ENCODE measurements at regions not wholly inside any gene's neighbourhood (a gene's known extent, or its start where the extent isn't known, plus 50 kb on each side); places are given as distances from the start of the nearest gene placed in this dataset.

DNA sequence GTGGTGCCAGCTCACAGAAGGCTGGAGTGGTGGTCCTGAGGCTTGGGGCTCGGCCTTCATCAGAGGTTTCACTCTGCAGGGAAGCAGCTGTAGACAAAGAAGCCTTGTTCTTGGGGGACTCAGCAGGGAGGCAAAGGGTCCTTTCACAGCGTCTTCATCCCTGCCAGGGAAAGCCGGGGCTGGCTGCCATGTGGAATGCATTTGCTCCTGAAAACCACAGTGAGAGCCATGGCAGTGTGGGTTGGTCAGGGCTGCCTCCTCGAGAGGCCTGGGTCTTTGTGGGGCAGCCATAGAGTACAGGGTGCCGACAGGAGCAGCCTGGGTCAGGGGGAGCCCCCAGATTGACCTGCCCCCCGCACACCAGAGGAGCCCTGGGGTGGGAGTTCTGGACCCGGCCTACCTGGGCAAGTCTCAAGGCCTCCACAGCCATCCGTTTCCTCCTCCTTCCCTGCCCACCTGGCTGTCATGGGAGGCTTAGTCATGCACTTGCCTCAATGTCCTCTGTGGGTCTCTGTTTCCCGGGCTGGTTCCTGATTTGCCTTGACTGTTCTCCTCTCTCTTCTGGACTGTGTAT lies 144.0 kb downstream of the CDC5L start:
- DNase-seq (ENCODE audit: low spot score): peak; percentile 54

- no peak for DNase-seq (ENCODE audit: low spot score)
These were observed 145.9 kb downstream of the CDC5L start for GRCh38 chr6:44533421-44533820.

DNA sequence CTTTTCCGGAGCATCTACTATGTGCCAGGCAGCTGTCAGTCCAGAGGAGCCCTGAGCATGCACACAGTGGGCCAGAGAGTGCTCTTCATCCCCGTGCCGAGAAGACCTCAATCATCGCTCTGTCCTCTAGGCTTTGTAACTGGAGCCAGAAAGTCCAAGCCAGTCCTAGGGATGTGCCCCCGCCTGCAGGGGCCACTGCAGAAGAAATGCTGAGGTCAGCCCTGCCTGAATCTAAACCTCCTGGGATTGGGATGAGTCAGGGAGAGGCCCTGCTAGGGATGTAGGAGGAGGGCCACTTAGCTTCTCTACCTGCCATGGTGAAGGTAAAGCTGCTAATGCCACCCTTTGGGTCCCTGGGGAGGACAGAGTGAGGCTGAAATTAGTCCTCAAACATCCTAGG lies 146.8 kb downstream of the CDC5L start:
- DNase-seq (ENCODE audit: low spot score): no peak

DNA sequence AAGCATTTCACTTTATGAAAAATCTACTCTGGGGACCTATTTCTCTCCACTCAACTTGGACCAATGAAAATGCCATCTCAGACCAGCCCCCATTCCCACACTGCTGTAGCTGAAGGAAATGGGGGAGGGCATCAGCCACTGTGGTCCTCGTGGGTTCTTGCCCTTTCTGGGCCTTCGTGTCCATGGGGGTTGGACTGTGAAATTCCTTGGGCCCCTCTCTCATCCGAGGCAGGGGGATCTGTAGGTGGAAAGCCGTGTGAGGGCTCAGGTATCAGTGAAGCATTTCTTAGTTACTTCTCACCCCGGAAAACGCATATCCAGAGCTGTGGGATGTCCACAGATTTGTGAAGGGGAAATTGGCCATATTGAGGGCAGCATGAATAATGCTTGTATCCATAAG lies 147.9 kb downstream of the CDC5L start:
- DNase-seq (ENCODE audit: low spot score): no peak

DNA sequence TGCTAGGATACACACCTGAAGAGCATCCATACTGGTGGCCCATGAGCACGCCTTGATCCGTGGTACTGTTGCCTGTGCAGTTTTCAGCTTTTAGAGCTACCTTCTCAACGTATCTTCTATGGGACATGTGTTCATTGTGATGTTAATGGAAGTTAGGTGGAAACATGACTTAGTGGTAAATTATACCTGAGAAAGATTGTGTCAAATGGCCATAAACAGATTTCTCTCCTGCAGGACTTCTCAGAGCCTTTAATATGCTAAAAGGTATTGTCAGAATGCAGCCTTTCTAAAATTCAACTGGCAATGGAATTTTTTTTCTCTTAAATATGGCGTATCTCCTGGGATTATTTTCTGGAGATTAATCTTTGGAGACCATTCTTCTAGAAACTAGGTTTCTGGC lies 148.5 kb downstream of the CDC5L start:
- no peak for DNase-seq (ENCODE audit: low spot score)

GRCh38 chr6:44537306-44538049 lies 150.0 kb downstream of the CDC5L start:
- DNase-seq (ENCODE audit: low spot score): no peak

GRCh38 chr6:44538131-44538806 lies 150.8 kb downstream of the CDC5L start:
- DNase-seq (ENCODE audit: low spot score): no peak

GRCh38 chr6:44538807-44539201 lies 151.3 kb downstream of the CDC5L start:
- DNase-seq (ENCODE audit: low spot score): no peak

- no peak for DNase-seq (ENCODE audit: low spot score)
These were observed 152.3 kb downstream of the CDC5L start for GRCh38 chr6:44539701-44540355.

DNA sequence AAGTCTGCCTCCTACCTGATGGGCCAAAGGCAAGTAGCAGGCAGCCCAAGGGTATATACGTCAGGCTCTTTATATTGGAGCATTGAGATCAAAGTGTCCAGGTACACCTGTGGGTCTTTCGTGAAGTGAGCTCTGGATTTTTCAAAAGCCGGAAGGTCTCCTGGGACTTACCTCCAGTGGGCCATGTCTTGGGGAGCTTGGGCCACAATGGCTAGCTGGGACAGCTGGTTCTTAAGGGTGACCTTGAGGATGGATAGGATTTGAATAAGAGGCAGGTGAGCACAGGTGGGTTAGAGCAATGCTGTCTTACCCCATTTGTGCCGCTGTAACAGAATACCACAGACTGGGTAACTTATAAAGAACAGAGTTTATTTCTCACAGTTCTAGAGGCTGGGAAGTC lies 153.4 kb downstream of the CDC5L start:
- DNase-seq (ENCODE audit: low spot score): no peak

GRCh38 chr6:44542401-44543116 lies 155.1 kb downstream of the CDC5L start:
- DNase-seq (ENCODE audit: low spot score): peak; percentile 74

DNA sequence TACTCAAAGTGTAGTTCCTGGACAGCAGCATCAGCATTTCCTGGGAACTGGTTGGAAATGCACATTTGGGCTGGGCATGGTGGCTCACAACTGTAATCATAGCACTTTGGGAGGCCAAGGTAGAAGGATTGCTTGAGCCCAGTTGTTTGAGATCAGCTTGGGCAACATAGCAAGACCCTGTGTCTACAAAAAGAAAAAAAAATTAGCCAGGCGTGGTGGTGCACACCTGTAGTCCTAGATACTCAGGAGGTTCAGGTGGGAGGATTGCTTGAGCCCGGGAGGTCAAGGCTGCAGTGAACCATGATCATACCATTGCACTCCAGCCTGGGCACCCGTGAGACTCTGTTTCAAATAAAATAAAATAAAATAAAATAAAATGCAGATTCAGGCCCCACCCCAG lies 156.2 kb downstream of the CDC5L start:
- no peak for DNase-seq (ENCODE audit: low spot score)

- no peak for DNase-seq (ENCODE audit: low spot score)
These were observed 157.7 kb downstream of the CDC5L start for GRCh38 chr6:44545224-44545623.

GRCh38 chr6:44548319-44548718 lies 160.8 kb downstream of the CDC5L start:
- DNase-seq (ENCODE audit: low spot score): no peak

- DNase-seq (ENCODE audit: low spot score): no peak
These were observed 162.0 kb downstream of the CDC5L start for GRCh38 chr6:44549516-44549915.

- DNase-seq (ENCODE audit: low spot score): no peak
These were observed 166.7 kb downstream of the CDC5L start for GRCh38 chr6:44554194-44554593.

GRCh38 chr6:44554861-44555260 lies 167.4 kb downstream of the CDC5L start:
- DNase-seq (ENCODE audit: low spot score): no peak

DNA sequence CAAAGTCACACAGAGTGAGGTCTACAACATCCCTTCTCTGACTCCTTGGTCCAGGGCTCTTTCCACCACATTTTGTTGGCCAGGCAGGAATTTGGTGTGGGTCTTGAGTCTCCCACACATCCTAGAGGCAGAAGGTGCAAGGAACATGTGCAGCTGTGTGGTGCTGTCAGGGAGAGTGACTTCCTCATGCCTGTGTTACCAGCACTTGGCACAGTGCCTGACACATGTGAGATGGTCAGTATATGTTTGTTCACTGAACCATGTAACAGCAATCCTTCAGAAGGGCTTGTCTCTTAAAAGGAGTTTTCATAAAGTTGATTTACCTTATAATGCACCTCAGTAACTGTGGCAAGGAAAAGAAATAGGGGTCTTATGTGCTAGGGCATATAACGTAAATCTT lies 168.5 kb downstream of the CDC5L start:
- no peak for DNase-seq (ENCODE audit: low spot score)

DNA sequence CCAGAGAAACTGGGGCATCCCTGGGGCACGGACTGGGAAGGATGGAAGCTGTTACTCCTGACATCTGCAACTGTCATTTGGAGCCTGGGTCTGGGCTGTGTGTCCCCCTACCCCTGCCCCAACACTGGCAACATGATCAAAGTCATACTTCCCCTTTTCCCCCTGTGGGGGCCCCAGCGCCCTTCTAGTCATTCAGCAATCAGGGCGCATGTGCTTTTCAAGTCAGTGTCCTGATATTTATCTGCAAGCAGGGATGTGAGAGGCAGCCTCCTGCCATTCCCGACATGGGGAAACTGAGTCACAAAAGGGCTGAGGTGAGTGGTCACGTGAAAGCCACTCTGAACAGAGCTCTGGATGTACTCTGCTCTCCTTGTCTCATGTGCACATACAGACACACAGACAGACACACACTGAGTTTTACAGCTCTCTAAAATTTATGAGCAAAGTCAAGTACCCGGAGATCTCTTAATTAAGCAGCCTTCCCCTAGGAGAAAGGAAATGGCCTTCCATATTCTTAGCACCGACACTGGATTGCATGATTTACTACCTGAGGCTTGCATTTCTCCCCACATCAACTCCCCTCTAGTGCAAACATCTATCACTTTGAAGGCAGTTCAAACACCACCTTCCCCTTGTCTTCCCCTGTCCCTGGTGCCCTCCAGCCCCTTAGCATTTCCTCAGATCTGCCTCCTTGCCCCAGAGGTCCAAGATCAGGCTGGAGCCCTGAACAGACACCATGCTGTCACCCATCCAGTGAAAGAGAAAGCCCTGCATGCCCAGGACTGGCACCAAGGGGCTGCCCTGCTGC lies 170.7 kb downstream of the CDC5L start:
- DNase-seq (ENCODE audit: low spot score): no peak

GRCh38 chr6:44558832-44559251 lies 171.3 kb downstream of the CDC5L start:
- DNase-seq (ENCODE audit: low spot score): no peak

- no peak for DNase-seq (ENCODE audit: low spot score)
These were observed 172.2 kb downstream of the CDC5L start for GRCh38 chr6:44559486-44560270.

All from Ammon's horn (tissue), 1 donor.